Cerebellar nuclear complex (tissue), 1 donor: ENCODE measurements at regions not wholly inside any gene's neighbourhood (a gene's known extent, or its start where the extent isn't known, plus 50 kb on each side); places are given as distances from the start of the nearest gene placed in this dataset.

Source experiments
- DNase-seq, 2 experiments: peaks; one replicate each; lab custom pipeline; 2025; lab: John Stamatoyannopoulos, UW

GRCh38 chr2:134143568-134143967 lies 110.3 kb upstream of the MGAT5 start:
- no peak for DNase-seq

DNA sequence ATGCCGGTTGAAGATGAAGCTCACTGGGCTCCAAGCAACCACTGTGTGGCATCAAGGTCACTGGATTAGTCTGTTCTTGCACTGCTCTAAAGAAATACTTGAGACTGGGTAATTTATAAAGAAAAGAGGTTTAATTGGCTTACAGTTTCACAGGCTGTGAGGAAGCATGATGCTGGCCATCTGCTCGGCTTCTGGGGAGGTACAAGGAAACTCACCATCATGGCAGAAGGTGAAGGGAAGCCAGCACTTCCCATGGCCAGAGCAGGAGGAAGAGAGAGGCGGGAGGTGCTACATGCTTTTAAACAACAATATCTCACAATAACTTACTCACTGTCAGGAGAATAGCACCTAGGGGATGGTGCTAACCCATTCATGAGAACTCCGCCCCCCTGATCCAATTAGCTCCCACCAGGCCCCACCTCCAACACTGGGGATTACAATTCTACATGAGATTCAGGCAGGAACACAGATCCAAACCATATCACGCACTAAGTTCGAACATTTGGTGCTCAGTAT lies 109.7 kb upstream of the MGAT5 start:
- no peak for DNase-seq

GRCh38 chr2:134144651-134145050 lies 109.2 kb upstream of the MGAT5 start:
- DNase-seq = no peak

DNA sequence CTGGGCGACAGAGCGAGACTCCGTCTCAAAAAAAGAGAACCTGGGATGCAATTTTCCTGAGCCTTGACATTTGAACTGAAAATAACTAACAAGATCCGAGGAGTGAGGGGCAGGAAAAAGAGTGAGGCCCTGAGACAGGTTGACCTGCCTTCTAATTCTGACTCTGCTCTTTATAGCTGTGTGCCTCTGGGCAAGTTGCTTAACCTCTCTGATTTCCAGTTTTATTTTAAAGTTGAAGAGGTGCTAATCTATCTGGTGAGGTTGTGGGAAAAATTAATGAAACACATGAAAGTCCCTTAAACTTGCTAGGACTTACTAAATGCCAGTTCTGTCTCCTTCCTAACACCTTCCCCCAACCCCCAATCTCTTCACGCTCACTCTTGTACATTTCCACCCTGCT lies 108.4 kb upstream of the MGAT5 start:
- no peak for DNase-seq

- no peak for DNase-seq
Observed at GRCh38 chr2:134146161-134146560, 107.7 kb upstream of the MGAT5 start.

GRCh38 chr2:134146620-134147019 lies 107.3 kb upstream of the MGAT5 start:
- DNase-seq = no peak

- DNase-seq = no peak
Observed at GRCh38 chr2:134148172-134148571, 105.7 kb upstream of the MGAT5 start.

DNA sequence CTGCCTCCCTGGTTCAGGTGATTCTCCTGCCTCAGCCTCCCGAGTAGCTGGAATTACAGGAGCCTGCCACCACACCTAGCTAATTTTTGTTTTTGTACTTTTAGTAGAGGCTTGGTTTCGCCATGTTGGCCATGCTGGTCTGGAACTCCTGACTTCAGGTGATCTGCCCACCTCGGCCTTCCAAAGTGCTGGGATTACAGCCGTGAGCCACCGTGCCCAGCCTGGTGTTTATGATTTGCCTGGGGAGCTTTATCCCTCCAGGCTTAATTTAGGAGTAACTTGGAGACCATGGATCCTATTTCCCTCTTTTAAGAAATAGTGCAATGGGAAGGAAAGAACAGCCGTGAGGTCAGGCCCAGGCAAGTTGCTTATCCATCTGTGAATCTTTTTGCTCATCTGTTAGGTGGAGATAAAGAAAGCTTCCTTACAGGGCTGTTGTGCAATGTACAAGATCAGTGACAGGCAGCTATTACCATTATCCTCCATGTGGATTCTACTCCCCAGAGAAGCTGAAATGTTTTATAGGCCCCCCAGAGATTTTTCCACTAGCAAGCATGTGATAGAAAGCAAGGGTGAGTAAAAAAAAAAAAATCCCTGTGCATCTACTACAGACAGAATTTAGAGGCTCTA lies 104.9 kb upstream of the MGAT5 start:
- no peak for DNase-seq

GRCh38 chr2:134149904-134150303 lies 104.0 kb upstream of the MGAT5 start:
- DNase-seq = no peak

DNA sequence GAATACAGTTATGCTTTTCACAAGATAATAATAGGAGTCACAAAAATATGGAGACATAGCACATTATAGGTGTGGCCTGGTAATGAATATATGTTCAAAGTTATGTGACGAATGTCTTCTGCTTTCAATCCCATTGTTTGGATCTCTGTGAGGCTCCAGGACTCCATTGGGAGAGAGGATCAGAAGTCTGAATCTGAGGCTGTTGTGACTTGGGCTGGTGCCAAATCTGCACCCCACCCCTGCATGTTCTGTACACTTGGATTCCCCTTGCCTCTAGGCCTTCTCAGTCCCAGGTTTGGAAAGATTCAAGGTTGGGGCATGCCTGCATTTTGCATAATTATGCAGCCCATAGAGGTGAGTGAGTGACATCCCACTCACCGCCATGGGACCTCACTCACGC lies 103.1 kb upstream of the MGAT5 start:
- DNase-seq = no peak

DNA sequence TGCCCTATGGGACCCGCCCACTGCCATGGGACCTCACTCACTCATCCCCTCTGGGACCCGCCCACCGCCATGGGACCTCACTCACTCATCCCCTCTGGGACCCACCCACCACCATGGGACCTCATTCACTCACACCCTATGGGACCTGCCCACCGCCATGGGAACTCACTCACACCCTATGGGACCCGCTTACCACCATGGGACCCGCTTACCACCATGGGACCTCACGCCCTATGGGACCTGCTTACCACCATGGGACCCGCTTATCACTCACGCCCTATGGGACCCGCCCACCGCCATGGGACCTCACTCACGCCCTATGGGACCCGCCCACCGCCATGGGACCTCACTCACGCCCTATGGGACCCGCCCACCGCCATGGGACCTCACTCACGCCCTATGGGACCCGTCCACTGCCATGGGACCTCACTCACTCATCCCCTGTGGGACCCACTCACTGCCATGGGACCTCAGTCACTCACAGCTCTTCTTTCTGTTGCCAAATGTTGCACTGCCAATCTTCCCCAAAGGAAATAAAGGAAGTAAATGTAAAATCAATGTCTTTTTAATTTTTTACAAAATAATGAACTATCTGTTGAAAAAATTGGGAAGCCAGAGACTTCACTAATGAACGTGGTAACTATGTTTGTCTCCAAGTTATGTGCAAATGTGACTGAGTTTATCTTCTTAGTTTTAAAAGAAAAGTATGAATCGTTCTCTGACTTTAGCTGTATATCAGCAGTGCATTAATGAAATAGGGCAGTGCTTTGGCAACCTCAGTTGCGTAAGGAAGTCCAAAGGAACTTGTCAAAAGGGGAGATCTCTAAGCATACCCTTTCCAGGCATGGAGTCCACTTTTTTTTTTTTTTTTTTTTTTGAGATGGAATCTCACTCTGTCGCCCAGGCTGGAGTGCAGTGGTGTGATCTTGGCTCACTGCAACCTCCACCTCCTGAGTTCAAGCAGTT lies 101.5 kb upstream of the MGAT5 start:
- DNase-seq = no peak

DNA sequence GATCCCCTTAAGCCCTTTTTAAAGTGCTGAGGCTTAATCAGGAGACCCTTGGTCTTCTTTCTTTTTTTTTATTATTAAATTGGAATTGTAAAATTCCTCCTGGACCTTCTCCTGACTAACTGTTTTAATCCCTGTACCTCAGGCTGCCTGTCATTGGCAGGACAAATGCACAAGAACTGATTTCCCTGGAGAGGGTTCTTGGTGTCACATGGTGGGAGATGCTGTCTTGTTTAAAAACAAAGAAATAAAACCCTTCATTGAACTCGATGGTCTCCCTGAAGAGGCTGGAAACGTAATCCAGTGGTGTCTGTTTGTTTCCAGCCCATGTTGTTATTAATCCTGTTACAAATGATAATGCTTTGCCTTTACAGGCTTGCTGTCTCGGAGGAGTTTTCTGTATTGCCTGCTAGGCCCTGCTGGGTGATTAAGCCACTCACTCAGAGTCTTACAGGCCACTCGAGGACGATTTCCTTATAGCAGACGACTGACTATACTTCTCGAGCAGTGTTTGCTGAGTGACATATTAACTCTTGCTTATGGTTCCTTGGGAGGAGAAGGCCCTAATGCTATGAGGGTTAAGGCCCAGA lies 100.5 kb upstream of the MGAT5 start:
- no peak for DNase-seq

DNA sequence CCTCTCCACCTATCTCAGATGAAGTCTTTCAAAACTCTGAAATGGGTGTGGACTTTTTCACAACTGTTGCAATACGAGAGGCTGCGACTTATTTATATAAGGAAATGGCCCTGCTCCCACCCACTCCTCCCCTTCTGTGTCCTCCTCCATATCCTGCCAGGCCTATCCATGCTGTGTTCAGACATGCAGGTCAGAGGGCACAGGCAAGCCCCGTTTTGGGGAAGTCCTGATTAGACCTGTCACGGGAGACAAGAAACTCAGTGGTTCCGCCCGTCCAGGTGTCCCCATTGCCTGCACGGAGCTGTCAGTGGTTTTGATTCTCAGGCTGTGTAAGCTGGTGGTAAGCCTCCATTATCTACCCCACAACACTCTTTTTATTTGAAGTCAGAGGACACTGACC lies 99.6 kb upstream of the MGAT5 start:
- DNase-seq = no peak

DNA sequence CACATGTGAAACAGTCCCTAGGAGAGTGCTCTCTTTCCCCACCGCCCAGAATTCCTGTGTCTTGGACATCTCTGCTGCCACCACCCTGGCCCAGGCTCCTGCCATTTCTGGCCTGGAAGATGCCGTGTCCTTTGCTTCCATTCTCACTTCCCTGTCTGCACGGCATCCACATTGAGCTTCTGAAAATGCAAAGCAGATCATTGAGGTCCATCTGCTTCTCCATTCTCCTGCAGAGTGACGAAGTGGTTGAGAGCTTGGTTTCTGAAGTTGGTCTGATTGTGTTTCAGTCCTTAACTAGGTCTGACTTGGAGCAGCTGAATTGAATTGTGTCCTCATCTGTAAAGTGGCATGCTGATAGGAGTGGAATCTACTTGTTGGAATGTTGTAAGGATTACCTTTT lies 98.7 kb upstream of the MGAT5 start:
- no peak for DNase-seq

GRCh38 chr2:134158295-134158694 lies 95.6 kb upstream of the MGAT5 start:
- no peak for DNase-seq

GRCh38 chr2:134161170-134161547 lies 92.7 kb upstream of the MGAT5 start:
- no peak for DNase-seq

DNA sequence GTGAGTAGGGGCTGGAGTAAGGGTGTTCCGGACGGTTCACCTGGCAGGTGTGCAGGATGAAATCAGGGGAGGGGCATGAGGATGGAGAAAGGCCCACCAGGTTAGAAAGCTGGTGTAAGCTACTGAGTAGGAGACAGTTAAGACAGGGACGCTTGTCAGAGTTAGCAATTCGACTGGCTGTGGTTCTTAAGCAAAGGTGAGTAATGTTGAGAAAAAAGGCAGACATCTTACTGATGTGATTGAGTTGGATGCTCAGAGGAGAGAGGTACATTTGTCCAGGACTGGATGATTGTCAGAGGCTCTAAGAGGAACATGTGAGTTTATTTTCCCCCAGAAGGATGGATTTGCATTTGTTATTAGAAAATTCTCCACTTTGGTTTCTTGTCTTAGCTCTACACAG lies 90.5 kb upstream of the MGAT5 start:
- DNase-seq = no peak

GRCh38 chr2:134164306-134164705 lies 89.6 kb upstream of the MGAT5 start:
- no peak for DNase-seq

DNA sequence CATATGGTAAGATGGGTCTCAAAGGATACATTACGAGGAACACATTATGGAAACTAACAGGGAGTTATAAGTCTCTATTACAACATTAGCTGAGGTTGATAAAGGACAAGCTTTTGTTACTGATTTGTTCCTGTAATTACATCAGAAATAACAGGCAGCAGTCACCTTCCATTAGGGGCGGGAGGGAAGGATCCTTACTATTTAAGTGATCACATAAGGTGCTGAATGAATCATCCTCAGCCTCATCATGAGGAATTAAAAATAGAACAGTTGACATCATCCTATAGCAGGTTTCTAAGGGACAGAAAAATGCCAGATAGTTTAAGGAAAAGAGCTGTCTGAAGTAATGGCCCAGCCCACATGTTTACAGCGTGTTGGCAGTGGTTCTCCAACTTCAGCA lies 86.9 kb upstream of the MGAT5 start:
- no peak for DNase-seq

- no peak for DNase-seq
Observed at GRCh38 chr2:134169788-134170187, 84.1 kb upstream of the MGAT5 start.

DNA sequence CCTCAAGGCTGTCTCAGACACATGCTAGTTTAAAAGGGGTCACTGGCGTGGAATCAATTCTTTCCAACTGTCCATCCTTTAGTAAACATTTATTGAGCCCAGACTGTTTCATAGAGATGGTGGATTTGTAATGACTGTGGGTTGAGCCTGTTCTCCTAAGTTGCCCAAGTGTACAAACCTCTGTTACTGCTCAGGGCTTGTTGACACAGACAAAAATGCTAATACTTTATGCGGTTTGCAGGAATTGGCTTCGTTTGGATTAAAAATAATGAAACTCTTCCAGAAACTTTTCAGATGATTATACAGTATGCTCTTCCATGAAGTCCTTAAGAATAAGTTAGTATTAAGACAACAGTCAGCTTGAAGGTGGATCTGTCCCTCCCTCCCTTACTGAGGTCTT lies 83.6 kb upstream of the MGAT5 start:
- DNase-seq = no peak

GRCh38 chr2:134170700-134171099 lies 83.2 kb upstream of the MGAT5 start:
- no peak for DNase-seq
